Ramos (cell line): ENCODE measurements at regions not wholly inside any gene's neighbourhood (a gene's known extent, or its start where the extent isn't known, plus 50 kb on each side); places are given as distances from the start of the nearest gene placed in this dataset.
"Not testable (repeated sequence)": the region's sequence is repeated elsewhere in the genome, so short reads cannot be mapped to it uniquely, and the experiment has no call there.

Experiments
- in situ Hi-C: fragments of 300-500 bp; cut with MboI; formaldehyde crosslinking; loops from one replicate; pipeline ENCODE4 v1.14.3; 2022; ENCODE audit warnings: low sequenced_read_pairs; ENCODE audit not compliant: unreplicated experiment

GRCh38 chr11:15848631-15849168 is 507.6 kb downstream of the SOX6 start:
- in situ Hi-C loops = no loop called here

GRCh38 chr11:15849257-15849656 is 507.1 kb downstream of the SOX6 start:
- in situ Hi-C loops = no loop called here

- in situ Hi-C loops = not testable (repeated sequence)
These were observed 506.0 kb downstream of the SOX6 start for GRCh38 chr11:15850335-15850734.

GRCh38 chr11:15851051-15851498 is 505.3 kb downstream of the SOX6 start:
- in situ Hi-C loops = no loop called here

GRCh38 chr11:15852179-15852578 is 504.2 kb downstream of the SOX6 start:
- in situ Hi-C loops = no loop called here

GRCh38 chr11:15854245-15854644 is 502.1 kb downstream of the SOX6 start:
- in situ Hi-C loops = no loop called here

GRCh38 chr11:15858881-15859280 is 497.5 kb downstream of the SOX6 start:
- in situ Hi-C loops = no loop called here

- in situ Hi-C loops = no loop called here
These were observed 496.9 kb downstream of the SOX6 start for GRCh38 chr11:15859411-15859810.

GRCh38 chr11:15861256-15861655 is 495.1 kb downstream of the SOX6 start:
- in situ Hi-C loops = no loop called here

GRCh38 chr11:15863411-15863810 is 492.9 kb downstream of the SOX6 start:
- in situ Hi-C loops = no loop called here

- in situ Hi-C loops = no loop called here
These were observed 492.1 kb downstream of the SOX6 start for GRCh38 chr11:15864026-15864805.

- in situ Hi-C loops = no loop called here
These were observed 490.9 kb downstream of the SOX6 start for GRCh38 chr11:15865212-15865987.

- in situ Hi-C loops = no loop called here
These were observed 488.5 kb downstream of the SOX6 start for GRCh38 chr11:15867871-15868270.

GRCh38 chr11:15870911-15871310 is 485.4 kb downstream of the SOX6 start:
- in situ Hi-C loops = no loop called here

GRCh38 chr11:15871904-15872626 is 484.3 kb downstream of the SOX6 start:
- in situ Hi-C loops = no loop called here

GRCh38 chr11:15873501-15873900 is 482.8 kb downstream of the SOX6 start:
- in situ Hi-C loops = no loop called here

GRCh38 chr11:15874704-15875103 is 481.6 kb downstream of the SOX6 start:
- in situ Hi-C loops = no loop called here

- in situ Hi-C loops = no loop called here
These were observed 481.0 kb downstream of the SOX6 start for GRCh38 chr11:15875393-15875792.

GRCh38 chr11:15875943-15876342 is 480.4 kb downstream of the SOX6 start:
- in situ Hi-C loops = no loop called here

- in situ Hi-C loops = no loop called here
These were observed 477.6 kb downstream of the SOX6 start for GRCh38 chr11:15878756-15879155.

- in situ Hi-C loops = no loop called here
These were observed 476.1 kb downstream of the SOX6 start for GRCh38 chr11:15880291-15880690.
